PC-9 (cell line): ENCODE measurements at regions not wholly inside any gene's neighbourhood (a gene's known extent, or its start where the extent isn't known, plus 50 kb on each side); places are given as distances from the start of the nearest gene placed in this dataset.

ENCODE experiments used
- BruUV-seq: library from RNA; stranded (reverse); fragments of 400-500 nt; replicated peaks from 2 replicates; lab custom pipeline; 2021; lab: Mats Ljungman, UMichigan
- CTCF ChIA-PET: fragments of 300-600 bp; sonication (Branson Sonifier 250); formaldehyde crosslinking; loops from one replicate; lab custom pipeline; 2022; ENCODE audit warnings: antibody characterized with exemption; lab: Charles Lee
- POLR2A ChIA-PET: fragments of 300-600 bp; sonication (Branson Sonifier 250); formaldehyde crosslinking; loops from one replicate; lab custom pipeline; 2022; ENCODE audit warnings: antibody characterized with exemption; ENCODE audit not compliant: unreplicated experiment; lab: Charles Lee
- DNase-seq, 2 experiments: peaks; one replicate each; pipeline versions ENCODE4 v3.0.0 to v3.0.0-alpha.2; 2015 to 2022; ENCODE audit warnings: mixed read lengths in 1 of 2
- H2AFZ ChIP-seq: fragments of 200-600 bp; sonication (generic); 2 replicates; pipeline ENCODE4 v1.8.1; 2017; ENCODE audit warnings: antibody characterized with exemption
- H3F3A ChIP-seq: fragments of 200-600 bp; sonication (generic); 2 replicates; pipeline ENCODE4 v1.8.1; 2017; ENCODE audit warnings: antibody characterized with exemption, mild to moderate bottlenecking, low read depth; ENCODE audit not compliant: insufficient read depth
- H3K27ac ChIP-seq: fragments of 200-600 bp; sonication (generic); 2 replicates; pipeline ENCODE4 v1.6.1; 2016; ENCODE audit warnings: mixed run types
- H3K27me3 ChIP-seq: fragments of 200-600 bp; sonication (generic); 2 replicates; pipeline ENCODE4 v1.6.1; 2016; ENCODE audit warnings: low read depth, mixed run types; ENCODE audit not compliant: insufficient read depth
- H3K36me3 ChIP-seq: fragments of 200-600 bp; sonication (generic); 2 replicates; pipeline ENCODE4 v1.6.1; 2016; ENCODE audit warnings: low read depth, mixed run types
- H3K4me1 ChIP-seq: fragments of 200-600 bp; sonication (generic); replicated peaks from 2 replicates; pipeline ENCODE4 v1.6.1; 2016; ENCODE audit warnings: mixed run types; ENCODE audit not compliant: insufficient read depth
- H3K4me2 ChIP-seq: fragments of 200-600 bp; sonication (generic); 2 replicates; pipeline ENCODE4 v1.6.1; 2017; ENCODE audit warnings: mixed run types
- H3K4me3 ChIP-seq: fragments of 200-600 bp; sonication (generic); 2 replicates; pipeline ENCODE4 v1.6.1; 2016; ENCODE audit warnings: mixed run types
- H3K79me2 ChIP-seq: fragments of 200-600 bp; sonication (generic); 2 replicates; pipeline ENCODE4 v1.6.1; 2017; ENCODE audit warnings: low read depth, mixed run types
- H3K9me2 ChIP-seq: fragments of 200-600 bp; sonication (generic); 2 replicates; pipeline ENCODE4 v1.8.1; 2017; ENCODE audit warnings: mild to moderate bottlenecking; ENCODE audit not compliant: insufficient read depth
- H3K9me3 ChIP-seq: fragments of 200-600 bp; sonication (generic); 2 replicates; pipeline ENCODE4 v1.8.1; 2016; ENCODE audit warnings: low read depth; ENCODE audit not compliant: insufficient read depth
- H4K20me1 ChIP-seq: fragments of 200-600 bp; sonication (generic); 2 replicates; pipeline ENCODE4 v1.8.1; 2017; ENCODE audit not compliant: insufficient read depth
- EZH2 ChIP-seq: fragments of 200-600 bp; sonication (generic); IDR thresholded peaks from 2 replicates; pipeline ENCODE4 v1.8.0; 2017; ENCODE audit warnings: antibody characterized with exemption, low read depth
- intact Hi-C: fragments of 100-400 bp; cut with micrococcal nuclease; formaldehyde crosslinking; loops from one replicate; pipeline ENCODE4 v1.10.0; 2022; ENCODE audit not compliant: unreplicated experiment
- TF ChIP-seq, protein P1 (sequence below): fragments of 200-600 bp; sonication (generic); conservative IDR thresholded peaks from 2 replicates; pipeline ENCODE4 v1.6.1; 2017; ENCODE audit warnings: mixed run types, antibody characterized with exemption, mild to moderate bottlenecking, moderate library complexity

DNA sequence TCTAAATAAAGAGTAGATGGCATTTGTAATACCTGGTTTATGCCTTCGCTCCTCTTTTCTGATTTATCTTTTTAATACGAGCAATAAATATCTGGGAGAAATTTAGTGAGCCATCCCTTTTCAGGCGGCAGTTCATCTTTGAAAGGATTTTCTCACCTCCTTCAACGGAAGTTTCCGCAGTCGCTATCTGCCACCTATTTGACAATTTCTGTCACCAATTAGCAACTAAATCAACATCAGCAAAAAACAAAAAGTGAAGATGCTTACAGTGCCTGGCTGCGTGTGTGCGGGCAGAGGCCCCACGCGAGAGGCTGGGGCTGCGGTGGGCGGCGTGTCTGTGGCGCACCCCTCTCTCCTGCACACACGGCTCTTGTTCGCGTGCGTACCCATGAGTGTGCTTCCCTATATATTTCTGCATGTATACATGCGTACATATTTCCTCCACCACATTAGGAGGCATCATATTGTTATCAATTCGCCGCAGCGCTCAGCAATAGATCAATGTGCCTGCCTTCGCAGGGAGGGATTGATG, 117.3 kb upstream of the BARHL2 start:
- POLR2A ChIA-PET: no interaction called here

DNA sequence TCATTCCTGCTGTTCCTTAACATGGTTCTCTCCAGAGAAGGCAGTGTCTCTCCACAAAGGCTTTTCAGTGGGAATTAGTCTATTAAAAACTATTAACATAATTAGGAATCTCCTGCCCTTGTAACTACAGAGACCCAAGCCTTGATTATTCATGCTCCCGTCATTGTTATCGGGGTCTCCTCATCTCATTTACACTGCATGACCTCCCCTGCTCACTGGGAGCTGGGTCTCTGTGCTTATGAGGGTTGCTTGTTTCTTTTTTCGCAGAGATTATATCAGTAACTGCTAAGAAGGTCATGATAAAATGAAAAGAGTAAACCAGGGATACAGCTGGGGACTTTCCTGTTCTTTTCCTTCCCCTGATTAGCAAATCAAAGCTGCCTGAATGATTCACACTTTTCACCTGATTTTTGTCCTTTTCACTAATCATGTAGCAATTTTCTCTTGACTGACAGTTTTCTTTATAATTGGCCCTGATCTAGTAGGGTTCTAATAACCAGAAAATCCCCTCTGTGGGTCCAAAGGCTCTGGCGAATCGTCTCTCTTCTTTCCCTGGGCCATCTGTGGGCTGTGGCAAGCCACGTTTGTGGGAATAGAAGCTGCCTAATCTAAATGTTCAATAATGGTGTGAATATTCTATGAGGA, 116.5 kb upstream of the BARHL2 start:
- no TSS peak for BruUV-seq
- H4K20me1 ChIP-seq: no peaks in the 10 kb centered on the region; the same call in 1 of the 2 replicates
- H3K27me3 ChIP-seq: no peaks in the 10 kb centered on the region
- DNase-seq: no peak
- no peak overlapping the region for H3K4me2 ChIP-seq
- ChIA-PET POLR2A (no interaction called here), CTCF (no interaction called here)
- H3F3A ChIP-seq: no peaks in the 10 kb centered on the region
- no peaks in the 10 kb centered on the region; the same call in 1 of the 2 replicates for H3K9me3 ChIP-seq
- no peak overlapping the region for H3K4me3 ChIP-seq
- TF ChIP-seq, protein P1, sequence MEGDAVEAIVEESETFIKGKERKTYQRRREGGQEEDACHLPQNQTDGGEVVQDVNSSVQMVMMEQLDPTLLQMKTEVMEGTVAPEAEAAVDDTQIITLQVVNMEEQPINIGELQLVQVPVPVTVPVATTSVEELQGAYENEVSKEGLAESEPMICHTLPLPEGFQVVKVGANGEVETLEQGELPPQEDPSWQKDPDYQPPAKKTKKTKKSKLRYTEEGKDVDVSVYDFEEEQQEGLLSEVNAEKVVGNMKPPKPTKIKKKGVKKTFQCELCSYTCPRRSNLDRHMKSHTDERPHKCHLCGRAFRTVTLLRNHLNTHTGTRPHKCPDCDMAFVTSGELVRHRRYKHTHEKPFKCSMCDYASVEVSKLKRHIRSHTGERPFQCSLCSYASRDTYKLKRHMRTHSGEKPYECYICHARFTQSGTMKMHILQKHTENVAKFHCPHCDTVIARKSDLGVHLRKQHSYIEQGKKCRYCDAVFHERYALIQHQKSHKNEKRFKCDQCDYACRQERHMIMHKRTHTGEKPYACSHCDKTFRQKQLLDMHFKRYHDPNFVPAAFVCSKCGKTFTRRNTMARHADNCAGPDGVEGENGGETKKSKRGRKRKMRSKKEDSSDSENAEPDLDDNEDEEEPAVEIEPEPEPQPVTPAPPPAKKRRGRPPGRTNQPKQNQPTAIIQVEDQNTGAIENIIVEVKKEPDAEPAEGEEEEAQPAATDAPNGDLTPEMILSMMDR: no peak
- TF ChIP-seq EZH2: no peak
- no peak overlapping the region; the same call in 1 of the 2 replicates for H2AFZ ChIP-seq
- no peaks in the 10 kb centered on the region for H3K4me1 ChIP-seq
- intact Hi-C loops: no loop called here
- no peaks in the 10 kb centered on the region for H3K9me2 ChIP-seq
- H3K79me2 ChIP-seq: no peaks in the 10 kb centered on the region
- no peak overlapping the region for H3K27ac ChIP-seq
- no peaks in the 10 kb centered on the region for H3K36me3 ChIP-seq

More for the DNA sequence above, 117.3 kb upstream of the BARHL2 start:
- Histone ChIP-seq H3K4me2 (no peak overlapping the region), H3K79me2 (no peaks in the 10 kb centered on the region), H3K4me3 (no peak overlapping the region), H3K36me3 (no peaks in the 10 kb centered on the region), H3K27ac (no peak overlapping the region), H3K27me3 (no peaks in the 10 kb centered on the region), H3K9me3 (no peaks in the 10 kb centered on the region; the same call in 1 of the 2 replicates), H2AFZ (no peak overlapping the region), H3K9me2 (no peaks in the 10 kb centered on the region), H4K20me1 (no peaks in the 10 kb centered on the region; the same call in 1 of the 2 replicates), H3F3A (no peaks in the 10 kb centered on the region), H3K4me1 (no peaks in the 10 kb centered on the region)
- no peak for DNase-seq
- no peak for TF ChIP-seq EZH2
- intact Hi-C loops: no loop called here
- CTCF ChIA-PET: no interaction called here
- no TSS peak for BruUV-seq

DNA sequence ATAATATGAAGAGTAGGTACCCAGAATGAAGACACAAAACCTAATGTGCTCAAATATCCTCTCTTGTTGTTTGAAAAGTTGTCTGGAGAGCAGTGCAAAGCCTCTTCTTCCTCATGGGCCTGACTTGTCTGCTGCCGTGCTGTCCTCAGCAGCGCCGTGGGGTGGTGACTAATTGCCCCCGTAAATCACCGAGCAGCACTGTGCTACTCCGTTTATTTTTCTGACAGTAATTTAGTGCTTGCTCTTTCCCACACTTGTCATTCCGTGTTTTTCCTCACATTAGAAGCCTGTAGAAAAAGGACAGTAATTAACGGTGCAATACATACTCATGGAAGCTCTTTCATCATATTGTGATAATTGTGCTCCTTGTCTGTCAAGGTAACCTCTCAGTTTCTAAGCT, 114.8 kb upstream of the BARHL2 start:
- H3K9me3 ChIP-seq: no peaks in the 10 kb centered on the region; the same call in 1 of the 2 replicates
- no peaks in the 10 kb centered on the region for H3K4me1 ChIP-seq
- no peak overlapping the region for H3K27ac ChIP-seq
- H3K27me3 ChIP-seq: no peaks in the 10 kb centered on the region
- no peak for TF ChIP-seq EZH2
- TF ChIP-seq, protein P1: no peak
- no peaks in the 10 kb centered on the region for H3F3A ChIP-seq
- H2AFZ ChIP-seq: no peak overlapping the region
- BruUV-seq: no TSS peak
- DNase-seq: no peak
- ChIA-PET CTCF (no interaction called here), POLR2A (no interaction called here)
- no peaks in the 10 kb centered on the region for H4K20me1 ChIP-seq
- intact Hi-C loops: no loop called here
- H3K4me2 ChIP-seq: no peak overlapping the region
- H3K9me2 ChIP-seq: no peaks in the 10 kb centered on the region; the same call in 1 of the 2 replicates
- no peaks in the 10 kb centered on the region for H3K79me2 ChIP-seq
- H3K36me3 ChIP-seq: no peaks in the 10 kb centered on the region
- H3K4me3 ChIP-seq: no peak overlapping the region
